Keratinocyte (primary cell): ENCODE measurements at regions not wholly inside any gene's neighbourhood (a gene's known extent, or its start where the extent isn't known, plus 50 kb on each side); places are given as distances from the start of the nearest gene placed in this dataset.

ENCODE experiments used
- DNase-seq: peaks from one replicate; pipeline ENCODE4 v3.0.0-alpha.2; 2011; ENCODE audit warnings: low read depth, missing footprints, low spot score
- FAIRE-seq: peaks from 2 replicates; lab custom pipeline; 2011; peaks lifted over from hg19 to GRCh38; lab: Jason Lieb, UNC
- H2AFZ ChIP-seq: 2 replicates; pipeline ENCODE4 v1.6.0; 2012; ENCODE audit warnings: low read length, control low read depth, inconsistent platforms; ENCODE audit not compliant: control insufficient read depth
- H3K27ac ChIP-seq: 2 replicates; pipeline ENCODE4 v1.5.1; 2011; ENCODE audit warnings: low read length; ENCODE audit not compliant: control insufficient read depth, insufficient read depth
- H3K27me3 ChIP-seq: 3 replicates; pipeline ENCODE4 v1.6.0; 2011; ENCODE audit warnings: low read length; ENCODE audit not compliant: control insufficient read depth, insufficient read depth; ENCODE audit errors: extremely low read depth
- H3K36me3 ChIP-seq, 2 experiments: 2 replicates in 1 of 2; 3 replicates in 1 of 2; pipeline ENCODE4 v1.5.1; 2011; ENCODE audit warnings: low read length in 2 of 2, mild to moderate bottlenecking in 1 of 2; ENCODE audit not compliant: control insufficient read depth in 2 of 2, insufficient read depth in 2 of 2; ENCODE audit errors: extremely low read depth in 1 of 2
- H3K4me1 ChIP-seq: 3 replicates; pipeline ENCODE4 v1.5.1; 2011; ENCODE audit warnings: low read length; ENCODE audit not compliant: control insufficient read depth, insufficient read depth; ENCODE audit errors: extremely low read depth
- H3K4me2 ChIP-seq: 3 replicates; pipeline ENCODE4 v1.6.0; 2011; ENCODE audit warnings: low read depth, low read length; ENCODE audit not compliant: control insufficient read depth, insufficient read depth; ENCODE audit errors: extremely low read depth
- H3K4me3 ChIP-seq, 3 experiments: fragments of 200-600 bp in 1 of 3; sonication (generic) in 1 of 3; 2 replicates in 2 of 3; 3 replicates in 1 of 3; pipeline ENCODE4 v1.5.1; 2011 to 2016; ENCODE audit warnings: low read length in 3 of 3, mild to moderate bottlenecking in 3 of 3, control low read depth in 2 of 3, inconsistent platforms in 1 of 3, low read depth in 1 of 3, mixed read lengths in 1 of 3, mixed run types in 1 of 3, moderate library complexity in 1 of 3; ENCODE audit not compliant: control insufficient read depth in 2 of 3, insufficient read depth in 2 of 3; ENCODE audit errors: extremely low read depth in 1 of 3
- H3K79me2 ChIP-seq: 2 replicates; pipeline ENCODE4 v1.6.0; 2012; ENCODE audit warnings: low read length; ENCODE audit not compliant: control insufficient read depth, insufficient read depth
- H3K9ac ChIP-seq: 3 replicates; pipeline ENCODE4 v1.6.0; 2011; ENCODE audit warnings: low read length; ENCODE audit not compliant: control insufficient read depth, insufficient read depth; ENCODE audit errors: extremely low read depth
- H3K9me1 ChIP-seq: 3 replicates; pipeline ENCODE4 v1.6.0; 2011; ENCODE audit warnings: low read length; ENCODE audit not compliant: control insufficient read depth, insufficient read depth; ENCODE audit errors: extremely low read depth
- H3K9me3 ChIP-seq: 2 replicates; pipeline ENCODE4 v1.5.1; 2012; ENCODE audit warnings: low read depth, low read length; ENCODE audit not compliant: control insufficient read depth
- H4K20me1 ChIP-seq: 3 replicates; pipeline ENCODE4 v1.6.0; 2011; ENCODE audit warnings: low read length; ENCODE audit not compliant: control insufficient read depth, insufficient read depth; ENCODE audit errors: extremely low read depth
- CTCF ChIP-seq, 3 experiments: IDR thresholded peaks in 1 of 3; conservative IDR thresholded peaks in 1 of 3; optimal IDR thresholded peaks in 1 of 3; 2 replicates in 2 of 3; 3 replicates in 1 of 3; pipeline versions ENCODE3 to v1.5.1; 2011; ENCODE audit warnings: low read length in 3 of 3, mild to moderate bottlenecking in 3 of 3, moderate library complexity in 2 of 3, control low read depth in 1 of 3, inconsistent platforms in 1 of 3; ENCODE audit not compliant: insufficient read depth in 2 of 3; ENCODE audit errors: extremely low read depth in 1 of 3
- EZH2 ChIP-seq: IDR thresholded peaks from one replicate; pipeline ENCODE4 v1.6.1; 2012; ENCODE audit warnings: inconsistent platforms, mild to moderate bottlenecking, low read length, moderate library complexity
- dilution Hi-C: fragments of 300-500 bp; cut with MboI; formaldehyde crosslinking; loops from one replicate; pipeline ENCODE4 v1.7.0; 2020; ENCODE audit warnings: low sequenced_read_pairs; ENCODE audit not compliant: extremely low pct_ligation_motif_present

- Histone ChIP-seq H3K9me3 (no peaks in the 10 kb centered on the region), H3K79me2 (no peaks in the 10 kb centered on the region), H2AFZ (no peak overlapping the region), H3K4me2 (no peak overlapping the region), H4K20me1 (no peaks in the 10 kb centered on the region), H3K4me3 (no peak overlapping the region), H3K36me3 (no peaks in the 10 kb centered on the region), H3K9ac (no peak overlapping the region), H3K4me1 (no peaks in the 10 kb centered on the region), H3K27me3 (no peaks in the 10 kb centered on the region), H3K27ac (no peak overlapping the region), H3K9me1 (no peaks in the 10 kb centered on the region)
- FAIRE-seq = no peak
- no peak for DNase-seq
- dilution Hi-C loops = no loop called here
- TF ChIP-seq CTCF (optimal IDR thresholded peaks at IDR 0.05 in 1 of 3, IDR thresholded peaks at IDR 0.05 in 1 of 3, conservative IDR thresholded peaks at IDR 0.05 in 1 of 3; ENCODE audit: extremely low read depth in 1 of 3, insufficient read depth in 2 of 3, low read length in 3 of 3) (no peak), EZH2 (no peak)
Observed at GRCh38 chr2:180583441-180584140, 396.8 kb upstream of the UBE2E3 start.

DNA sequence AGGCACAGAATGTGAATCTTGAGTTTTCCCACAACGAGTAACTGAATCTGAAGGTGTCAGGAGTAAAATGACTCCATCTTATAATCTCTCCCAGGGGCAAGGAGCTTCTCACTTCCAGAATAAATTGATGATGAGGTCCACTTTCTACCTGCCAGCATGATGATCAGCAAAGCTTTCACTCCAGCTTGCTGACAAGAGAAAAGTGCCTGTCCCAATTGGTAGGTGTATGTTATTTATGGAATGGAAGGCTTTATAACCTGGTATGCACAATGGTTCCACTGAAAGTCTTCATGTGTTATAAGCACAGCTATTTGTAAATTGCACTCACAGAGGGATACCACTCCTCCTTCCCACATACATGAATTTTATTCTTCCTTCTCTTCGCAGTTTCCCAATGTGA, 401.0 kb upstream of the UBE2E3 start:
- dilution Hi-C loops = no loop called here

More for the DNA sequence above, 401.0 kb upstream of the UBE2E3 start:
- no peak for FAIRE-seq
- Histone ChIP-seq H3K4me3 (no peak overlapping the region), H3K79me2 (no peaks in the 10 kb centered on the region), H3K9me1 (no peaks in the 10 kb centered on the region), H2AFZ (no peak overlapping the region), H3K36me3 (no peaks in the 10 kb centered on the region), H3K9ac (no peak overlapping the region), H3K4me2 (no peak overlapping the region), H4K20me1 (no peaks in the 10 kb centered on the region), H3K9me3 (no peaks in the 10 kb centered on the region), H3K27ac (no peak overlapping the region), H3K4me1 (peaks cover 2% of the 10 kb centered on the region), H3K27me3 (no peaks in the 10 kb centered on the region)
- no peak for DNase-seq
- no peak for TF ChIP-seq CTCF (optimal IDR thresholded peaks at IDR 0.05 in 1 of 3, IDR thresholded peaks at IDR 0.05 in 1 of 3, conservative IDR thresholded peaks at IDR 0.05 in 1 of 3; ENCODE audit: extremely low read depth in 1 of 3, insufficient read depth in 2 of 3, low read length in 3 of 3)
- TF ChIP-seq EZH2 = no peak
